ENCODE measurements at regions not wholly inside any gene's neighbourhood (a gene's known extent, or its start where the extent isn't known, plus 50 kb on each side); places are given as distances from the start of the nearest gene placed in this dataset.

DNA sequence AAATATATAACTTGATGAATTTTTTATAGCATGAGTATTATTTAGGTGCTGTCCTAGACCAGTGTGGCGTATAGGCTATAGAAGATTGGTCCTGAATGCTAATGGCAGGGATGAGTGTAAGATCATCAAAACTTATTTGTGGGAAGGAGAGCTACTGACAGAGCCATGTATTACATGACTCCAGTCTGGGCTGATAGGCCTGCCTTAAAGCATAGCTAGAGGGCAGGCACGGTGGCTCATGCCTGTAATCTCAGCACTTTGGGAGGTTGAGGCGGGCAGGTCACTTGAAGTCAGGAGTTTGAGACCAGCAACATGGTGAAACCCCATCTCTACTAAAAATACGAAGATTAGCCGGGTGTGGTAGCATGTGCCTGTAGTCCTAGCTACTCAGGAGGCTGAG, 198.1 kb upstream of the KLF14 start:
- TF ChIP-seq ZBTB21 (CRISPR knock-in tag; IDR thresholded peaks at IDR 0.05; ENCODE audit: borderline replicate concordance): no peak
- TF ChIP-seq, protein P1, sequence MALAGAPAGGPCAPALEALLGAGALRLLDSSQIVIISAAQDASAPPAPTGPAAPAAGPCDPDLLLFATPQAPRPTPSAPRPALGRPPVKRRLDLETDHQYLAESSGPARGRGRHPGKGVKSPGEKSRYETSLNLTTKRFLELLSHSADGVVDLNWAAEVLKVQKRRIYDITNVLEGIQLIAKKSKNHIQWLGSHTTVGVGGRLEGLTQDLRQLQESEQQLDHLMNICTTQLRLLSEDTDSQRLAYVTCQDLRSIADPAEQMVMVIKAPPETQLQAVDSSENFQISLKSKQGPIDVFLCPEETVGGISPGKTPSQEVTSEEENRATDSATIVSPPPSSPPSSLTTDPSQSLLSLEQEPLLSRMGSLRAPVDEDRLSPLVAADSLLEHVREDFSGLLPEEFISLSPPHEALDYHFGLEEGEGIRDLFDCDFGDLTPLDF (CRISPR knock-in tag; IDR thresholded peaks at IDR 0.05): no peak
- TF ChIP-seq, protein P2, sequence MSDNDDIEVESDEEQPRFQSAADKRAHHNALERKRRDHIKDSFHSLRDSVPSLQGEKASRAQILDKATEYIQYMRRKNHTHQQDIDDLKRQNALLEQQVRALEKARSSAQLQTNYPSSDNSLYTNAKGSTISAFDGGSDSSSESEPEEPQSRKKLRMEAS (CRISPR knock-in tag; IDR thresholded peaks at IDR 0.05): no peak
- no peak for TF ChIP-seq RELA (CRISPR knock-in tag; IDR thresholded peaks at IDR 0.05; ENCODE audit: borderline replicate concordance)
- TF ChIP-seq, protein P3, sequence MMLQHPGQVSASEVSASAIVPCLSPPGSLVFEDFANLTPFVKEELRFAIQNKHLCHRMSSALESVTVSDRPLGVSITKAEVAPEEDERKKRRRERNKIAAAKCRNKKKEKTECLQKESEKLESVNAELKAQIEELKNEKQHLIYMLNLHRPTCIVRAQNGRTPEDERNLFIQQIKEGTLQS (CRISPR knock-in tag; conservative IDR thresholded peaks at IDR 0.05): no peak
- TF ChIP-seq, protein P4, sequence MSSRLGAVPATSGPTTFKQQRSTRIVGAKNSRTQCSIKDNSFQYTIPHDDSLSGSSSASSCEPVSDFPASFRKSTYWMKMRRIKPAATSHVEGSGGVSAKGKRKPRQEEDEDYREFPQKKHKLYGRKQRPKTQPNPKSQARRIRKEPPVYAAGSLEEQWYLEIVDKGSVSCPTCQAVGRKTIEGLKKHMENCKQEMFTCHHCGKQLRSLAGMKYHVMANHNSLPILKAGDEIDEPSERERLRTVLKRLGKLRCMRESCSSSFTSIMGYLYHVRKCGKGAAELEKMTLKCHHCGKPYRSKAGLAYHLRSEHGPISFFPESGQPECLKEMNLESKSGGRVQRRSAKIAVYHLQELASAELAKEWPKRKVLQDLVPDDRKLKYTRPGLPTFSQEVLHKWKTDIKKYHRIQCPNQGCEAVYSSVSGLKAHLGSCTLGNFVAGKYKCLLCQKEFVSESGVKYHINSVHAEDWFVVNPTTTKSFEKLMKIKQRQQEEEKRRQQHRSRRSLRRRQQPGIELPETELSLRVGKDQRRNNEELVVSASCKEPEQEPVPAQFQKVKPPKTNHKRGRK (CRISPR knock-in tag; IDR thresholded peaks at IDR 0.05; ENCODE audit: borderline replicate concordance): no peak
- TF ChIP-seq ZNF232 (CRISPR knock-in tag; IDR thresholded peaks at IDR 0.05): no peak
- TF ChIP-seq ZNF396 (CRISPR knock-in tag; IDR thresholded peaks at IDR 0.05; ENCODE audit: borderline replicate concordance): no peak
- TF ChIP-seq, protein P5, sequence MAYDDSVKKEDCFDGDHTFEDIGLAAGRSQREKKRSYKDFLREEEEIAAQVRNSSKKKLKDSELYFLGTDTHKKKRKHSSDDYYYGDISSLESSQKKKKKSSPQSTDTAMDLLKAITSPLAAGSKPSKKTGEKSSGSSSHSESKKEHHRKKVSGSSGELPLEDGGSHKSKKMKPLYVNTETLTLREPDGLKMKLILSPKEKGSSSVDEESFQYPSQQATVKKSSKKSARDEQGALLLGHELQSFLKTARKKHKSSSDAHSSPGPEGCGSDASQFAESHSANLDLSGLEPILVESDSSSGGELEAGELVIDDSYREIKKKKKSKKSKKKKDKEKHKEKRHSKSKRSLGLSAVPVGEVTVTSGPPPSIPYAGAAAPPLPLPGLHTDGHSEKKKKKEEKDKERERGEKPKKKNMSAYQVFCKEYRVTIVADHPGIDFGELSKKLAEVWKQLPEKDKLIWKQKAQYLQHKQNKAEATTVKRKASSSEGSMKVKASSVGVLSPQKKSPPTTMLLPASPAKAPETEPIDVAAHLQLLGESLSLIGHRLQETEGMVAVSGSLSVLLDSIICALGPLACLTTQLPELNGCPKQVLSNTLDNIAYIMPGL (CRISPR knock-in tag; IDR thresholded peaks at IDR 0.05): no peak
- TF ChIP-seq FOXP1 (CRISPR knock-in tag; IDR thresholded peaks at IDR 0.05; ENCODE audit: borderline replicate concordance): no peak

Data from WTC11 (cell line).